ENCODE measurements at regions not wholly inside any gene's neighbourhood (a gene's known extent, or its start where the extent isn't known, plus 50 kb on each side); places are given as distances from the start of the nearest gene placed in this dataset.

GRCh38 chr10:52890281-52890680, 117.7 kb upstream of the MBL2 start:
- DNase-seq (ENCODE audit: low read depth) = no peak
- no peak for TF ChIP-seq CTCF (conservative IDR thresholded peaks at IDR 0.05; ENCODE audit: low read depth, low read length)
- H3K4me3 ChIP-seq (ENCODE audit: low read depth, low read length) = no peak overlapping the region

GRCh38 chr10:52889611-52890010, 117.0 kb upstream of the MBL2 start:
- DNase-seq (ENCODE audit: low read depth) = no peak
- no peak for TF ChIP-seq CTCF (conservative IDR thresholded peaks at IDR 0.05; ENCODE audit: low read depth, low read length)
- no peak overlapping the region for H3K4me3 ChIP-seq (ENCODE audit: low read depth, low read length)

- peak; percentile 82 for TF ChIP-seq CTCF (conservative IDR thresholded peaks at IDR 0.05; ENCODE audit: low read depth, low read length)
- DNase-seq (ENCODE audit: low read depth) = peak; percentile 55
- peak overlapping the region; percentile 33 for H3K4me3 ChIP-seq (ENCODE audit: low read depth, low read length)
Observed at GRCh38 chr10:52883996-52884871, 111.7 kb upstream of the MBL2 start.

- peak; percentile 46 for DNase-seq (ENCODE audit: low read depth)
- H3K4me3 ChIP-seq (ENCODE audit: low read depth, low read length) = no peak overlapping the region
- no peak for TF ChIP-seq CTCF (conservative IDR thresholded peaks at IDR 0.05; ENCODE audit: low read depth, low read length)
Observed at GRCh38 chr10:52879091-52879807, 106.7 kb upstream of the MBL2 start.

- no peak overlapping the region for H3K4me3 ChIP-seq (ENCODE audit: low read depth, low read length)
- no peak for TF ChIP-seq CTCF (conservative IDR thresholded peaks at IDR 0.05; ENCODE audit: low read depth, low read length)
- DNase-seq (ENCODE audit: low read depth) = no peak
Observed at GRCh38 chr10:52877451-52877850, 104.9 kb upstream of the MBL2 start.

- H3K4me3 ChIP-seq (ENCODE audit: low read depth, low read length) = no peak overlapping the region
- TF ChIP-seq CTCF (conservative IDR thresholded peaks at IDR 0.05; ENCODE audit: low read depth, low read length) = no peak
- DNase-seq (ENCODE audit: low read depth) = no peak
Observed at GRCh38 chr10:52875336-52875735, 102.8 kb upstream of the MBL2 start.
